ENCODE measurements at regions not wholly inside any gene's neighbourhood (a gene's known extent, or its start where the extent isn't known, plus 50 kb on each side); places are given as distances from the start of the nearest gene placed in this dataset.
"Not testable (repeated sequence)": the region's sequence is repeated elsewhere in the genome, so short reads cannot be mapped to it uniquely, and the experiment has no call there.

GRCh38 chr6:6990059-6990458 is 117.7 kb upstream of the RREB1 start:
- not testable (repeated sequence) for H3K27me3 ChIP-seq (ENCODE audit: insufficient read depth, low read length); H3K23ac ChIP-seq (ENCODE audit: low read length); H3K4ac ChIP-seq (ENCODE audit: low read depth, low read length); H3K79me1 ChIP-seq (ENCODE audit: low read length); H2BK5ac ChIP-seq (ENCODE audit: low read depth, low read length, poor library complexity); H3K27ac ChIP-seq (ENCODE audit: low read depth, low read length); H2AK5ac ChIP-seq (ENCODE audit: low read length); H3K4me3 ChIP-seq (ENCODE audit: low read depth, low read length); H2BK120ac ChIP-seq (ENCODE audit: insufficient read depth, low read length, poor library complexity); H2BK12ac ChIP-seq (ENCODE audit: low read length); H2AFZ ChIP-seq (ENCODE audit: insufficient read depth, low read length, poor library complexity); H3K9ac ChIP-seq (ENCODE audit: low read length); H4K8ac ChIP-seq (ENCODE audit: low read depth, low read length); H3K79me2 ChIP-seq (ENCODE audit: control insufficient read depth, insufficient read depth, low read length, poor library complexity); H3K18ac ChIP-seq (ENCODE audit: low read length); H3K9me3 ChIP-seq (ENCODE audit: insufficient read depth, low read depth, low read length); DNase-seq; H3K14ac ChIP-seq (ENCODE audit: low read length); H4K12ac ChIP-seq (ENCODE audit: low read depth, low read length); H3K4me1 ChIP-seq (ENCODE audit: control insufficient read depth in 1 of 2, insufficient read depth in 2 of 2, low read length in 2 of 2); H3K4me2 ChIP-seq (ENCODE audit: low read length); H4K91ac ChIP-seq (ENCODE audit: low read depth, low read length); H3K36me3 ChIP-seq (ENCODE audit: control insufficient read depth in 1 of 2, insufficient read depth in 2 of 2, low read length in 2 of 2)
- WGBS (ENCODE audit: extremely low coverage, insufficient coverage, insufficient read length), result no CpG with 5 or more reads among the region's 4 CpGs

- no peaks in the 10 kb centered on the region for H3K36me3 ChIP-seq (ENCODE audit: control insufficient read depth in 1 of 2, insufficient read depth in 2 of 2, low read length in 2 of 2)
- no peak overlapping the region for H3K23ac ChIP-seq (ENCODE audit: low read length)
- H3K27ac ChIP-seq (ENCODE audit: low read depth, low read length), result no peak overlapping the region
- no peaks in the 10 kb centered on the region for H3K79me1 ChIP-seq (ENCODE audit: low read length)
- H3K4ac ChIP-seq (ENCODE audit: low read depth, low read length), result no peak overlapping the region
- H2BK120ac ChIP-seq (ENCODE audit: insufficient read depth, low read length, poor library complexity), result no peak overlapping the region
- no peak overlapping the region for H2BK12ac ChIP-seq (ENCODE audit: low read length)
- H4K8ac ChIP-seq (ENCODE audit: low read depth, low read length), result no peak overlapping the region
- no peak overlapping the region for H3K18ac ChIP-seq (ENCODE audit: low read length)
- no peak overlapping the region for H3K14ac ChIP-seq (ENCODE audit: low read length)
- DNase-seq, result no peak
- H3K9ac ChIP-seq (ENCODE audit: low read length), result no peak overlapping the region
- H2AFZ ChIP-seq (ENCODE audit: insufficient read depth, low read length, poor library complexity), result no peak overlapping the region
- WGBS (ENCODE audit: extremely low coverage, insufficient coverage, insufficient read length), result no CpG with 5 or more reads among the region's 4 CpGs
- H3K4me2 ChIP-seq (ENCODE audit: low read length), result no peak overlapping the region
- no peaks in the 10 kb centered on the region for H3K4me1 ChIP-seq (ENCODE audit: control insufficient read depth in 1 of 2, insufficient read depth in 2 of 2, low read length in 2 of 2)
- no peak overlapping the region for H4K12ac ChIP-seq (ENCODE audit: low read depth, low read length)
- H3K79me2 ChIP-seq (ENCODE audit: control insufficient read depth, insufficient read depth, low read length, poor library complexity), result no peaks in the 10 kb centered on the region
- H4K91ac ChIP-seq (ENCODE audit: low read depth, low read length), result no peak overlapping the region
- H2AK5ac ChIP-seq (ENCODE audit: low read length), result no peak overlapping the region
- H3K9me3 ChIP-seq (ENCODE audit: insufficient read depth, low read depth, low read length), result no peaks in the 10 kb centered on the region
- no peak overlapping the region for H3K4me3 ChIP-seq (ENCODE audit: low read depth, low read length)
- no peak overlapping the region for H2BK5ac ChIP-seq (ENCODE audit: low read depth, low read length, poor library complexity)
- H3K27me3 ChIP-seq (ENCODE audit: insufficient read depth, low read length), result no peaks in the 10 kb centered on the region
These were observed 114.1 kb upstream of the RREB1 start for GRCh38 chr6:6993503-6994237.

- Histone ChIP-seq H3K14ac (ENCODE audit: low read length) (no peak overlapping the region), H3K18ac (ENCODE audit: low read length) (no peak overlapping the region), H4K12ac (ENCODE audit: low read depth, low read length) (no peak overlapping the region), H3K4me2 (ENCODE audit: low read length) (no peak overlapping the region), H2BK12ac (ENCODE audit: low read length) (no peak overlapping the region), H3K27me3 (ENCODE audit: insufficient read depth, low read length) (no peaks in the 10 kb centered on the region), H3K79me1 (ENCODE audit: low read length) (no peaks in the 10 kb centered on the region), H3K23ac (ENCODE audit: low read length) (no peak overlapping the region), H4K8ac (ENCODE audit: low read depth, low read length) (no peak overlapping the region), H3K9me3 (ENCODE audit: insufficient read depth, low read depth, low read length) (no peaks in the 10 kb centered on the region), H3K36me3 (ENCODE audit: control insufficient read depth in 1 of 2, insufficient read depth in 2 of 2, low read length in 2 of 2) (no peaks in the 10 kb centered on the region), H2BK5ac (ENCODE audit: low read depth, low read length, poor library complexity) (no peak overlapping the region), H3K4me3 (ENCODE audit: low read depth, low read length) (no peak overlapping the region), H3K4ac (ENCODE audit: low read depth, low read length) (no peak overlapping the region), H3K9ac (ENCODE audit: low read length) (no peak overlapping the region), H2BK120ac (ENCODE audit: insufficient read depth, low read length, poor library complexity) (no peak overlapping the region), H3K4me1 (ENCODE audit: control insufficient read depth in 1 of 2, insufficient read depth in 2 of 2, low read length in 2 of 2) (no peaks in the 10 kb centered on the region), H2AFZ (ENCODE audit: insufficient read depth, low read length, poor library complexity) (no peak overlapping the region), H3K79me2 (ENCODE audit: control insufficient read depth, insufficient read depth, low read length, poor library complexity) (no peaks in the 10 kb centered on the region), H4K91ac (ENCODE audit: low read depth, low read length) (no peak overlapping the region), H3K27ac (ENCODE audit: low read depth, low read length) (no peak overlapping the region), H2AK5ac (ENCODE audit: low read length) (no peak overlapping the region)
- no CpG with 5 or more reads among the region's 8 CpGs for WGBS (ENCODE audit: extremely low coverage, insufficient coverage, insufficient read length)
- no peak for DNase-seq
These were observed 113.0 kb upstream of the RREB1 start for GRCh38 chr6:6994796-6995195.

GRCh38 chr6:6995328-6995727 is 112.4 kb upstream of the RREB1 start:
- no peak for DNase-seq
- Histone ChIP-seq H3K4me3 (ENCODE audit: low read depth, low read length) (no peak overlapping the region), H4K8ac (ENCODE audit: low read depth, low read length) (no peak overlapping the region), H3K18ac (ENCODE audit: low read length) (no peak overlapping the region), H3K79me1 (ENCODE audit: low read length) (no peaks in the 10 kb centered on the region), H3K79me2 (ENCODE audit: control insufficient read depth, insufficient read depth, low read length, poor library complexity) (no peaks in the 10 kb centered on the region), H3K4me1 (ENCODE audit: control insufficient read depth in 1 of 2, insufficient read depth in 2 of 2, low read length in 2 of 2) (no peaks in the 10 kb centered on the region), H3K4ac (ENCODE audit: low read depth, low read length) (no peak overlapping the region), H3K9me3 (ENCODE audit: insufficient read depth, low read depth, low read length) (no peaks in the 10 kb centered on the region), H2AFZ (ENCODE audit: insufficient read depth, low read length, poor library complexity) (no peak overlapping the region), H3K27me3 (ENCODE audit: insufficient read depth, low read length) (no peaks in the 10 kb centered on the region), H3K27ac (ENCODE audit: low read depth, low read length) (no peak overlapping the region), H3K14ac (ENCODE audit: low read length) (no peak overlapping the region), H2BK5ac (ENCODE audit: low read depth, low read length, poor library complexity) (no peak overlapping the region), H2AK5ac (ENCODE audit: low read length) (no peak overlapping the region), H2BK12ac (ENCODE audit: low read length) (no peak overlapping the region), H4K91ac (ENCODE audit: low read depth, low read length) (no peak overlapping the region), H3K4me2 (ENCODE audit: low read length) (no peak overlapping the region), H3K23ac (ENCODE audit: low read length) (no peak overlapping the region), H2BK120ac (ENCODE audit: insufficient read depth, low read length, poor library complexity) (no peak overlapping the region), H3K9ac (ENCODE audit: low read length) (no peak overlapping the region), H3K36me3 (ENCODE audit: control insufficient read depth in 1 of 2, insufficient read depth in 2 of 2, low read length in 2 of 2) (no peaks in the 10 kb centered on the region), H4K12ac (ENCODE audit: low read depth, low read length) (no peak overlapping the region)
- no CpG with 5 or more reads among the region's 1 CpG for WGBS (ENCODE audit: extremely low coverage, insufficient coverage, insufficient read length)
